GF-D8 (cell line): ENCODE measurements at regions not wholly inside any gene's neighbourhood (a gene's known extent, or its start where the extent isn't known, plus 50 kb on each side); places are given as distances from the start of the nearest gene placed in this dataset.

ENCODE experiments used
- DNase-seq: peaks from one replicate; lab custom pipeline; 2025; lab: John Stamatoyannopoulos, UW

GRCh38 chr2:67838205-67838604, 224.6 kb downstream of the C1D start:
- no peak for DNase-seq

GRCh38 chr2:67839242-67839641, 223.6 kb downstream of the C1D start:
- no peak for DNase-seq

GRCh38 chr2:67839668-67840067, 223.1 kb downstream of the C1D start:
- no peak for DNase-seq

- DNase-seq = no peak
Observed at GRCh38 chr2:67840460-67841068, 222.2 kb downstream of the C1D start.

GRCh38 chr2:67841711-67842110, 221.1 kb downstream of the C1D start:
- no peak for DNase-seq

- DNase-seq = no peak
Observed at GRCh38 chr2:67842375-67842959, 220.3 kb downstream of the C1D start.

GRCh38 chr2:67844024-67844540, 218.7 kb downstream of the C1D start:
- DNase-seq = no peak

- no peak for DNase-seq
Observed at GRCh38 chr2:67845621-67846369, 217.0 kb downstream of the C1D start.

- DNase-seq = no peak
Observed at GRCh38 chr2:67846370-67847070, 216.3 kb downstream of the C1D start.

GRCh38 chr2:67848551-67849285, 214.1 kb downstream of the C1D start:
- no peak for DNase-seq

GRCh38 chr2:67851016-67851415, 211.8 kb downstream of the C1D start:
- DNase-seq = no peak

- DNase-seq = no peak
Observed at GRCh38 chr2:67851956-67852824, 210.6 kb downstream of the C1D start.

GRCh38 chr2:67854103-67854743, 208.6 kb downstream of the C1D start:
- DNase-seq = no peak

GRCh38 chr2:67854798-67855197, 208.0 kb downstream of the C1D start:
- no peak for DNase-seq

GRCh38 chr2:67856866-67857265, 205.9 kb downstream of the C1D start:
- DNase-seq = no peak

GRCh38 chr2:67857836-67858235, 205.0 kb downstream of the C1D start:
- DNase-seq = no peak

GRCh38 chr2:67858886-67859285, 203.9 kb downstream of the C1D start:
- DNase-seq = no peak

- DNase-seq = no peak
Observed at GRCh38 chr2:67865917-67866316, 196.9 kb downstream of the C1D start.

- DNase-seq = no peak
Observed at GRCh38 chr2:67867735-67868134, 195.1 kb downstream of the C1D start.

- no peak for DNase-seq
Observed at GRCh38 chr2:67871686-67872412, 191.0 kb downstream of the C1D start.
